ENCODE measurements at regions not wholly inside any gene's neighbourhood (a gene's known extent, or its start where the extent isn't known, plus 50 kb on each side); places are given as distances from the start of the nearest gene placed in this dataset.

DNA sequence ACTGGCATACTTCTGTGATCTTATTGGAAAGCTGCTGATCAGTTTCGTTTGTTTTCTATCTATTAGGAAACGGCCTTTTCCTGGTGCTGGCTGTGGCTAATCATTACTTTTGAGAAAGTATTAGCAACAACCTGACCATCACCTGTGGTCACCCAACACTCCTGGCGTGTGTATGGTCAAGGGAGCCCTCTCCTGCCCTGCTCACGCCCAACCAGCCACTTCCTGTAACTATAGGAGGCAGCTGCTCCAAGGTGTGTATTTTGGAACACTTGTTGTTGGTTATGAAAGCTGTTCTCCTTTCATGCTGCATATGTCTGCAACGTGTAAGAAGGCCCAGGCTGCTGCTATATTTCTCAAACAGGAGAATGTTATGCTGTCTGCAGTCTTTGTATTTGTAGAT, 1582.8 kb downstream of the AACS start:
- peak; percentile 64 for DNase-seq

DNA sequence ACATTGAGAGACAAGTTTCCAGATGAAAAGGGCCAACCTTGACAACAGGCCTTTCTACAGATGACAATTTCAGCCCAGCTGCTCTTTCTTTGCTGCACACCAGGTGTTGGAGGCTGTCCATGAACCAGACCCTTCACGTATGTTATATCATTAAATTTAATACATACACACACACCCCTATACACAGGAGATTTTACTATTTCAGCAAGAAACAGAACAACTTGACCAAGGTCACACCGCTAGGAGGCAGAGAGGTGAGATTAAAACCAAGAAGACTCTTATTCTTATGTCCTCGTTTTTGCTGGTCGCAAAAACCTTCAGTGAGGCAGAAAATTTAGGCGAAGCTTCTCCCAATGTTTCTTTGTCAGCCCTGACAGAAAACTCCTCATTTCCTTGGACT, 1585.9 kb downstream of the AACS start:
- no peak for DNase-seq

DNA sequence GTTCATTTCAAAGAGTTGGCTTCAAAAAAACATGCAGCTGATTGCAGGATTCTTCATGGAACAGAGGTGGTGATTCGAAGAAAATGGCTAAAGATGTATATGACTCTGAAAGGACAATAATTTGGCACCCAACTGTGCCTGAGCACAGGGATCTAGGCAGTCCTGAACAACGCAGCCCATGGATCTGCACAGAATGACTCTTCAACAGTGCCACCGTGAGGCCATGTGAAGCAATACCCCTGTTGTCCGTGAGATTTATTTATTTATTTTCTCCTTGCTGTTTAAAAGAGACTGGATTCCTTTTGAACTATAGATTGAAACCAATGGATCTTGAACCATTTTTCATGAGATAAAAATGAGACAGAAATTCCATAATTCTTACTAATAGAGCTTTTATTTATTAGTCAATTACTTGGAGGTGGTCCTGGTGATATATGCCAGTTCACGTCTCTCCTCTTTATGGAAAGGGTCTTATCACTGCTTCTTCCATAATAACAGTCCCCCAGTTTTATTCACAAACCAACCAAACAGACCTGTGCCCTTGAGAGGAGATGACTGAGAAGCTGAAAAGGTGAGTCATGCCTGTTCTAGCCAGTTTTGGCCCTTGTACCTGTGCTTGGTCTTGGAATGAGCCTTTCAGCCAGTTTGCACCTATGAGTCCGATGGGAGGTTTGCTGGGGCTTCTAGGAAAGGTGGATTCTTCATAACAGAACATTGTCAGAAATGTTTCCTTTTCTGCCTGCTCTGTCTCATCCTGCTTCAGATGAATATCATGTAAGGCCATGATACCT, 1598.3 kb downstream of the AACS start:
- DNase-seq: peak; percentile 73

DNA sequence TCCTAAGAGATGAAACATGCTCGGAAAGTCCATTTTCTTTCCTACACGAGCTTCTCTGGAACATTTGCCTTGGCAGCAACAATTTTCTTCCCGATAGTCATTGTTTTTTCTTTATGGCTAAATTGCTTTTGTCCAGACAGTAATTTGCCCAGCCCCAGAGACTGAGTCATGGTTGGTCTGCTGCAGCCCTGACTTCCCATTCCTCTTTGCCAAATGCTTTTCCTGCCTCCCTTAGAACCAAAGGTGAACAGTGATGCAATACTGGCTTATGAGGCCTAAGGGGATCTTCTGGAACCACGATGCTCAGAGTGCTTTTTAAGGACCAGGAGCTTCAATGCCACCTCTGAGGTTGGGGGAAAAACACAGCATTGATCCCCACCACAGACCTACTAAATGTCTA, 1599.6 kb upstream of the TMEM132C start:
- DNase-seq: no peak

DNA sequence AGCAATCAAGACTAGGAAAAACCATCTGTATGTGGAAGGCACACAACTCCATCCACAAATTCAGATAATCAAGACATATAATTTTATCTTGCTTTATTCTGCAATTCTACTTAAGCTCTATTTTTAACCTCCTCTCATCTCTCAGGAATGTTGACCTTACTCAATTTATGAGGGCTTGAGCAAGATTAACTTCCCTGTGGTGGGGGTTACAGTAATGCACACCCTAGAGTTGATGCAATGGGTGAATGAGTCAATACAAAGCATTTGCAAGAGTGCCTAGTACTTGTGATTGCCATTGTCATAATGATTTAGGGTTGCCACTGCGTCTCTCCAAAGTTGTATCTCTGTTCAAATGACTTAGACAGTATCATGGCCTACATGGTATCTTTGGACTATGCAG, 1598.4 kb upstream of the TMEM132C start:
- peak; percentile 57 for DNase-seq

DNA sequence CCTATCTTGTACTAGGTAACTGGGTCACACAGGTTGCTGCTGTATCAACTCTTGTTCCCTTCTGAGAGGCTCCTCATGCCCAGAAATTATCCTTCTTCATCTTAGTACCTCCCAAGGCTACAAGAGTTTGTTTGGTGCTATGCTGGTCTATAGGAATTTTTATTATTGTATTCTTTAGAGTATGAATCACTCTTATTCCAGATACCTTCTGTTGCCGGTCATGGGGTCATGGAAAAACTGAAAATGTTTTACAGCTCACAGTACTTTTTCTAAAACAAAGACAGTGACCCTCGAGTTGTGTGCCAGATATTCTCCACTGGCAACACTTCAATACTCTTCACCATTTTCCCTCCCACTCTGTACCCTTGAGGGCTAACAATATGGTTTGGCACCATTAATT, 1598.0 kb upstream of the TMEM132C start:
- DNase-seq: no peak

DNA sequence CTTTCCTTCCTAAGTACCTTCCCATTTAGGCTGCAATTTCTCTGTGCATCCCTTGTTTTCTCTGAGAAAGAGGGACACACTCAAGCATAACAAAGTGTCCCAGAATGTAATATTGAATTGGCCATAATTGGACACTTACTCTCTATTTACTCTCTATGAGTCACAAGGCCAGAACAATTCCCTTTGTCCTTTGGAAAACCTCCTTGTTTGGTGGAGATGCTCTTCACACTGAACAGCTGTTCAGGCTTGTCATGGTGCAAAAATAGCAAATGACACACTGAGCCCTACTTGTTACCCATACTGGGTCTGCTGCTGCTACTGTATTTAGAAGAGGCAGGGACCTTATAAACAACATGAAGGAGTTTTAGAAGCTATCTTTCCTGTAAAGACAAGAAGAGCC, 1590.5 kb upstream of the TMEM132C start:
- DNase-seq: peak; percentile 90

DNA sequence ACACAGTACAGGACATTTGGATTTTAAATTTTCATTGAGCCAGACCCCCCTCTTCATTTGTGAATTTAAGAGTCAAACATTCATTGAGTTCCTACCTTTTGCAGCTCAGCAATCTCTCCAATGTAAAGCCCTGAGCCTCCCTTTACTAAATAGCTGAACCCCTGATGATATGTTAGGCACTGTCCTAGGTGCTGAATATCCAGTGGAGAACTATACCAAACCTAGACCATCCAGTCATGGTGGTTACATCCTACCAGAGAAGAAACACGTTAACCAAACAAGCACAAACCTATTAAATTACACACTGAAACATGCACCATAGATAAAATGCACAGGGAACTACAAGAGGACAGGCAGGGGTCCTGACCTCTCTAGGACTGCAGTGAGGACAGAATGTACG, 1585.3 kb upstream of the TMEM132C start:
- no peak for DNase-seq

DNA sequence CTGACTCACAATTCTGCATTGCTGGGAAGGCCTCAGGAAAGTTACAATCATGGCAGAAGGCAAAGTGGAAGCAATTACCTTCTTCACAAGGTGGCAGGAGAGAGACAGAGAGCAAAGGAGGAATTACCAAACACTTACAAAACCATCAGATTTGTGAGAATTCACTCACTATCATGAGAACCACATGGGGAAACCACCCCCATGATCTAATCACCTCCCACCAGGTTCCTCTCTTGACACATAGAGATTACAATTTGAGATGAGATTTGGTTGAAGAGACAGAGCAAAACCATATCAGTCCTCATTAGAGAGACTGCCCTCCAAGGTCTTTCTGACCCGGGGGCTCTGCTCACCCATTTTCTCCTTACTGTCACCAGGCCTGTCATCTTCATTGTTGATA, 1582.3 kb upstream of the TMEM132C start:
- no peak for DNase-seq

DNA sequence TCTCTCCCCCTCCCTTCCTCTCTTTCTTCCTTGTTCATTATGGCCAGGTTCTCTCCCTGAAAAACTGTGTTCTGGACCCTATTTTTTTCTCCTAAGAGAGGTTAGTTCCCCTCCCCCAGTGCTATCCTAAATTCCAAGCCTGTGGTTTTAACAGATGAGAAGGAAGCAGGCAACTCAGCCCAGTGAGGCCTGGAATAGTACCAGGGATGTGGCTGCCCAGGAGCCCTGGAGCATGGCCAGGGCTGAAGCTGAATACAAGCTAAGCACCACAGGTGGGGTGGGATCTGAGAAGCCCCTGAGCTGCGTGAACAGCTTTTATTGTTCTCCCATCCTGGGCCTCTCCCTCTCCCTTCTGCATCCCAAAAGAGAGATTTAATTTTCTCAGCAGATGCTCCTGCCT, 1581.3 kb upstream of the TMEM132C start:
- no peak for DNase-seq

DNA sequence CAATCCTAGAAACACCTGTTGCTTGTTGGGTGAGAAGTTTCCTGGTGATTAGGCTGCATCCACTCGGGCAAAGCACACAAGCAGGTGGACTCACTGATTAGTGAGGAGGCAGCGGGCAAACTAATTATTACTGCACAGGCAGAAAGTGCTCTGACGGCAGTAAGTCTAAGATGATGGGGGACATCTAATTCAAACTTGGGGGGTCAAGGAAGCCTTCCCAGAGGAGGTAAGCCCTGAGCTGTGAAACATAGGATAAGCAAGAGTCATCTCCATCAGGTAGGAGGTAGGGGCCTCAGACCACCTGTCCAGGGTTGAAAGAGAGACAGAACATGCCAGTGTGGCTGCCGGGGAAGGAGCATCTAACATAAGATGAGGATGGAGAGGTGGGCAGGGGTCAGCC, 1578.4 kb upstream of the TMEM132C start:
- no peak for DNase-seq

DNA sequence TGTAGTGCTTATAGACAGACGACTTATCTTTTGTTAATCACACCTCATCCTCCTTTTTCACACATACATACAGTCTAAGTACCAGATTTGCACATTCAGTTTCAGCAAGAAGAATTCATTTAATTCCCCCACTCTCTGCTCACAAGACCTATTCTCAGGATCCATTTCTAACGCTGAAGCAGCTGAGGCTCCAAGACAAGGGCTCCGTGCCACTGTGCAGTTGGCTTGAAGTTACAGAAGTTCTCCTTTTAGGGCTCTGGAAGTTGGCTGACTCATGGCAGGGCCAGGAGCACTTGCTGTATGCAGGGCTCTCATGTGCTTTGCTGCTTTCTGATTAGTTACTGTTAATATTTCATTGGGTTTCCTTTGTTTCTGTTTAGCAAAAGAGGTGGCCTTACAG, 1566.9 kb upstream of the TMEM132C start:
- DNase-seq: no peak

DNA sequence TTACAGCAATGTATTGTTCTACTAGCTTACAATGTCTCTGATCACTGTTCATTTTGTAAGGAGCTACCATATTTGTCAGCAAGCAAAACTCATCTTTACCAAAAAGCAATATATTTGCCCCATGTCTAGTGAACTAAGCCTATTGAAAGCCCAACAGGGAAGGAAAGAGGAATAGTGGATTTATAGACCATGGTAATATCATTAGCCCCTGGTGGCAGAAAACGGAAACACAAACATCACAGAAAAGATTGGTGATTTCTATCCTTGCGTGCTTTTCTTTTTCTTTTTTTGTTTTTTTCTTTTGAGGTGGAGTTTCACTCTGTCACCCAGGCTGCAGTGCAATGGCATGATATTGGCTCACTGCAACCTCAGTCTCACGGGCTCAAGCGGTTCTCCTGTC, 1562.4 kb upstream of the TMEM132C start:
- DNase-seq: no peak

DNA sequence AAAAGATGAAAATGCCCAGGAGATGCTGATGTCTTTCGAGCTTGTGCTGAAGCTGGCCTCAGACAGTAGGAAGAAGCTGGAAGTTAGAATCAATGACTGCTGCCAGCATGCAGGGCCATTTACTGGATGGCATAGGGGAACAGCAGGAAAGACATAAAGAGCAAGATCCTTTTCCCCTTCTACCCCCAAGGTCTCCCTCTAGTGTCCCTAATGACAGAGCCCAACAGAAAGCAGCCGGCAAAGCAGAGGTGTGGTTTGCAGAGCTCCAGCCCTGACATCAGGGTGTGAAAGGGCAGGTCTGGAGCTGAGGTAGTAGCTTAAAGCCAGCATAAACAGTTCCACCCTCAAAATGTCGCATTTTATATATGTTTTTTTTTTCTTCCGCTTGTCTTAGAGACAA, 1560.7 kb upstream of the TMEM132C start:
- DNase-seq: no peak

DNA sequence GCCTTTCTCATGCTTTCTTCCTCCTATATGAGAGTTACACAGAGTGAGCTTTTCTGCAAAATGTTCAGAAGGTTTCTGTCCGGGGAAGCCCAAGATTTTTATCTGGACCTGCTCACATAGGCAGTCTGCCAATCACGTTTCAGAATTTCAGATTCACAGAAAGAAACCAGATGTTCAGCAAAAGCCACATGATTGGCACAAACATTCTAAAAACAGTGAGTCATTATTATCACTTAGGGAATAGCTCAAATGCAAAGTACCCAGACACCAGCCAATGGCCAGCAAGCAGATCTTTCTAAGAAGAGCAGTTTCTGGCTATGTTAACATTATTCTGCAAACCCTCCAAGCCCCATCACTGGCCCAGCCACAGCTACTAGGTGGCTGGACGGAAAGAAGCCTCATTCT, 1558.5 kb upstream of the TMEM132C start:
- no peak for DNase-seq

DNA sequence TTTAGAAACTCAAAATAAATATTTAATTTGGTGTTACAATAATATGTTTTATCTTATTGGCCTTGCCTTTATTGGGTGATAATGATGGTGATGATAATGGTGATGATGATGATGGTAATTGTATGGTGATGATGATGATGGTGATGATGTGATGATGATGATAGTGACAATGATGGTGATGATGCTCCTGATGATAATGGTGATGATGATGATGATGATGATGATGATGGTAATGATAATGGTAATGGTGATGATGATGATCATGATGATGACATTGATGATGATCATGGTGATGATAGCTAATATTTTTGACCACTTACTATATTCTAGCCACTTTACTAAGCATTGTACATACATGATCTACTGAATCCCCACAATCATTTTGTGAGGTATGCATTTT, 1548.6 kb upstream of the TMEM132C start:
- no peak for DNase-seq

DNA sequence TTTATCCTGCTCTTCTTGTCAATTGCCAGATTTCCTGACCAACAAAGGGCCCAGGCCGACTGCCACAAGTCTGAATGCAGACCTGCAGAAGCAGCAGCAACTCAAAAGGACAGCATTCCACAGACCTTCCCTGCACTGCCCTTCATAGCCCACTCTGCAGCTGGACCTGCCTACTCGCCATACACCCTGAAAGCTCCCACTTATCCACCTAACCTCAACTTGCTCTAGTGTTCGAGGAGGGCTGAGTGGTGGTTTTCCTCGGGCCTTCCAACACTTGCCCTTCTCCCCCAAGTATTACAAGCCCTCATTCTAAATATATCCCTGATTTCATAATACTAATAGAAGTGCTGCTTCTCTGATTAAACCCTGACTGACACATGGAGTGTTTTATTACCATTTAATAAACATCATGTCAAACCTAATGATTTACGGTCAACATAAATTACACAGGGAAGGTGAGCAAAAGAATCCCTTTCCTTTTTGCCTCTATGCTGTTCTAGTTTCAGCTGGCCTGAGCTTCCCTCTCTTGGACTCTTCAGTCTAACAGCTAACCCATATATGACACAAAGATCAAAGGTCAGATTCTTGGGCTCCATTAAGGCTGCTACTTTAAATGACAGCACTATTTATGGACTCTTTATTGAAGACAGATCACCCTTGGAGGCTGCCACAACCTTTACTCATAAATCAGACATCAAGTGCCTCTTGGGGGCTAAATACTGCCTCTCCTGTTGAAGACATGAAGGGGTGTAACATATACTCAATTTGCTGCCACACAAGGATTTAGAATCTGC, 1546.9 kb upstream of the TMEM132C start:
- DNase-seq: peak; percentile 72

DNA sequence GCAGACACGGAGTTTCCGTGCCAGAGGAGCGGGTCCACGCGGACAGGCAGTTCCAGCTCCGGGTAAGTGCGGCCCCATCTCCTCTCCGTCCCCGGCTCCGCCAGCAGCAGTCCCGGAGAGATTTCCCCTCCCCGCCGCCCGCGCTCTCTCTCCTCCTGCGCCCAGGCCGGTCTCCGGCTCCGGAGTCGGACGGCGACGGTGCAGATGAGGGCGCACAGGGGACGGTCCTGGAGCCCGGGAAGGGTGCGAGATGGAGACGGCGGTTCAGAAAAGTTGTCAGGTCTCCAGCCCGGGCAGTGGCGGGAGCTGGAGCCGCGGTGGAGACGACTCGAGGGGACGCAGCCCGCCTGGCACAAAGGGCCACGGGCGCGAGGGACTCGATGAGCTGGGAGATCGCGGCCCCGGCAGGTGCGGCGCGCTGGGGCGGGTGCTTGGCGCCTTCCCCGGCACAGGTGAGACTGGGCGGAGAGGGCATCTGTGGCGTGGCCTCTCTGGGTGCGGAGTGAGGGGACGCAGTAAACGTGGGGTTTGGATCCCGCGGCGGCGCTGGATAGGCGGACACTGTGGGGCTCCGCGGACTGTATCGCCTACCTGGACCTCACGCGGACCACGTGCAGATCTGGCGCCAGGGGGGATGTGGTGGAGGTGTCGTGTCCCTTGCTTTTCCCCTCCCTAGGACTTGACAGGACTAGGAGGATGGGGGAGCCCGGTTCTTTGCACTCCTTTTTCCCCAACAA, 1540.3 kb upstream of the TMEM132C start:
- DNase-seq: no peak

DNA sequence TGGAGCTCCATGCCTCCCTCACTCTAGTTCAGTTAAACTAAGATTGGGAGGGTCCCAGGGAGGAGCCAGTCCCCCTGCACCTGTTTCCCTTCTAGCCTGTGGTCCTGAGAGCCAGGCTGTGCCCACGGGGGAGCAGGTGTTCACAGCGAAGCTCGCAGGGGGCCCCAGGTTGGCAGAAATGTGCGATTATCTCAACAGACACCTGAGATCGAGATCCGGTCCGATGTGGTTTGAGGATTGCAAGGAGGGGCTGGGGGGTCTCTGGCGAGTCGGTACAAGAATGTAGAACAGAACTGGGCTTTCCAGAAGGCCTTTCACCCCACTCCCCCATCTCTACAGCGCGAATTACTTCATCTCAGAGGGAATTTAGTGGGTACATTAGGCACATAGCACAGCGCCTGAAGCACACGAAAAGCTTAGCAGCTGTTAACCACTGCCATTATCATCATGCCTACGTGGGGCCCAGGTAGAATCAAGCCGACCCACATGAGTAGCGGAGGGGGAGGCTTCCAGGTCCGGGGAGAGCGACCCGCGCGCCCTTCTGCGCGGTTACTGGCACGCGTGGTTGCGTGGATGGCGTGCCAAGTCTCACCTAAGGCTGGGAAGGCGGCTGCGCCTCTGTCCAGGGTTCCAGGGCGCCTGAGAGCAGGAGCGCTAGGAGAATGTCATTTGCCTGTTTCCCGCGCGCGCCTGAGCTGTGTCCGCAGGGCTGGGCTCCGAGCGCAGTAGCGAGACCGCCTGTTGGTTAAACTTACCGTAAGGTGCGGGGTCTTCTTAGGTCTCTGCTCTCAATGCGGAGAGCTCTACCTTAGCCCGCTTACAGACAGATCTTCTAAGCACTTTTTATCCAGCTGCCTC, 1539.5 kb upstream of the TMEM132C start:
- no peak for DNase-seq

DNA sequence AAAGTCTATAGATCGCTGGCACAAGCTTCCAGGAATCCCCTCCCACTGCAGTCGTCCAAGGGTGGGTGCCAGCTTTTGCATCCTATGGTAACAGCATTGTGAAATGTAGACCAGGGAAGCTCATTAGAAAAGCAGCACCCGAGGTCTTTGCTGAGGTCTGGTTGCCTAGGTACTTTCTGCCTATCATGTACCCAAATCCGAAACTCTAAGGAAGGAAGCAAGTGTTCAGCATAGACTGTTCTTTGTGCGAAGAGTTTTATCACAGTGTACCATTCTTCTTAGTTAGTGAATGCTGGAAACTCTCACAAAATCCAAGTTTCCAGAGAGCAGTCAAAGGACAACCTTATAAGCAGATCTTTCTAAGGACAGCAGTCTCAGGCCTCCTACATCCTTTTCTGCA, 1532.7 kb upstream of the TMEM132C start:
- DNase-seq: no peak

DNA sequence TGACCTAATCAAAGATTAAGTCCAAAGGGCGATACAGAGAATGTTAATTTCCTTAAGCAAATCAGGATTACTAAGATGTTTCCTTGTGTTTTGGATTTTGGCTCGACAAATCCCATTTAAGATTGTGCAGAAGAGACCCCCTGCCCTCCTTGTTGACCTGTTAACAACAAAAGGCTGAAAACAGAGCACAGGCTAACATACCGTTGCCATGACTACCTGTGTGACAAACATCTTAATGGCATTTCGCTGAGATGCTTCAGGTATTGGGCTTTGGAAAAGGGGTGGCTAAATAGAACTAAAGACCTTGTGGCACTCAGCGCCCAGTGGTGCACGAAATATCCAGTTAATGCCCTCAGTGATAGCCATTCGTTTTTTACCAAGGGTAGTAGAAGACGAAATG, 1532.3 kb upstream of the TMEM132C start:
- DNase-seq: no peak

DNA sequence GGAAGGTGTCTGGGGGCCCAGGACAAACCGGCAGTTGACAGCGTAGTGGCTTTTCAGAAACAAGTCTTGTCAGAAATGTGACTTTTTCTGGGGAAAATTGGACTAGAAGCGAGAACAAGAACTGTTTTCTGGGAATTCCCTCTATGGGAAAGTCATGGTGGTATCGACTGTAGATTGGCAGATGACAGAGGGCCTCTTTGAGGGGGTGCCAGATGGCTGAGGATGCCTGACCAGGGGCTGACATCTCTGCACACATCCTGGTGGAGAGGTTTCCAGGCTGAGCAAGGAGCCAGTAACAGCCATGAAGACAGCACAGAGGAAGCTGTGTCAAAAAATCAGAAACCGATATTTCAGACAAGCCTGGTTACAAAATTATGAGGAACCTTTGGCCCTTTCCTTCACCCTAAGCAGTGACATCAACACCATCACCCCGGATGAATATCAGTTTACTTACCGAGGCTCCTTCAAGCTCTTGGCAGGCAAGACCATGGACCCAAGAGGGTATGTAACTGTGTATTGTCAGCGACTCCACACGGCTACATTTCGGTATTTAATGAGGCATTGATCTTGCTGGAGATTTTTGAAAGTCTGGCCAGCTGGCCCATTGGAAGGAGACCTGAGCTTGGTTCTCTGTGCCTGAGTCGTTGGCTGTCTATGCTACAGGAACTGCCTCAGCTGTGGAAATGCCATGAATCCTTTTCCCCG, 1525.3 kb upstream of the TMEM132C start:
- DNase-seq: no peak

All from NCI-H510A treated with DMSO at 0.1 percent for 48 hours (cell line).